BLaER1 (cell line): ENCODE measurements at regions not wholly inside any gene's neighbourhood (a gene's known extent, or its start where the extent isn't known, plus 50 kb on each side); places are given as distances from the start of the nearest gene placed in this dataset.

Experiments used
- H3K27ac ChIP-seq: shearing (Covaris generic); formaldehyde crosslinking; 2 replicates; pipeline ENCODE4 v1.8.1; 2022
- H3K27me3 ChIP-seq: shearing (Covaris generic); formaldehyde crosslinking; 2 replicates; pipeline ENCODE4 v1.8.1; 2022
- H3K36me3 ChIP-seq: shearing (Covaris generic); formaldehyde crosslinking; 2 replicates; pipeline ENCODE4 v1.8.1; 2022
- H3K4me1 ChIP-seq: shearing (Covaris generic); formaldehyde crosslinking; 2 replicates; pipeline ENCODE4 v1.8.1; 2022
- H3K4me2 ChIP-seq: shearing (Covaris generic); formaldehyde crosslinking; 2 replicates; pipeline ENCODE4 v1.8.1; 2022
- H3K4me3 ChIP-seq: shearing (Covaris generic); formaldehyde crosslinking; 2 replicates; pipeline ENCODE4 v1.8.1; 2022
- H3K9ac ChIP-seq: shearing (Covaris generic); formaldehyde crosslinking; 2 replicates; pipeline ENCODE4 v1.8.1; 2022
- H3K9me3 ChIP-seq: shearing (Covaris generic); formaldehyde crosslinking; 2 replicates; pipeline ENCODE4 v1.8.1; 2022
- H4K20me1 ChIP-seq: shearing (Covaris generic); formaldehyde crosslinking; 2 replicates; pipeline ENCODE4 v1.8.1; 2022
- Cebpa-rat ChIP-seq: shearing (Covaris generic); IDR thresholded peaks from 2 replicates; pipeline ENCODE4 v1.8.1; 2022

DNA sequence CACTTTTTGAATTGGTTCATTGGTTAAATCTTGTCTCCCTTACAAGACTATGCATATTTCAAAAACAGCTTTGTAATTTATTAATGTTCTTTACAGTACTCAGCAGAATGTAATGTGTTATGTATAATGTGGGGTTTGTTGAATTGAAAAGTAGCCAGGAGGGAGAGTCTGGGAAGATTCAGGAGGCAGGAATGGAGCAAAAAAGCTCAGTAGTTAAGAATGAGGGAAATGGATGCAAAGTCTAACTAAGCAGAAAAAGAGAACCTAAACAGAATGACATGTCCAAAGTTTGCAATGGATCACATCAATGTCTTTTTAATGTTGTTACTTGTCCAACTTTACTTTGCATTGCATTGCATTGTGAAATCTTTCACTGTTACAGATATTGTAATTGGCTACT, 86.5 kb upstream of the CARD18 start:
- no peak overlapping the region for H3K4me2 ChIP-seq
- no peaks in the 10 kb centered on the region for H3K36me3 ChIP-seq
- no peak overlapping the region for H3K9ac ChIP-seq
- no peak for TF ChIP-seq Cebpa-rat
- no peaks in the 10 kb centered on the region for H4K20me1 ChIP-seq
- H3K9me3 ChIP-seq, result no peaks in the 10 kb centered on the region
- H3K4me3 ChIP-seq, result no peak overlapping the region
- no peaks in the 10 kb centered on the region for H3K27me3 ChIP-seq
- H3K4me1 ChIP-seq, result no peaks in the 10 kb centered on the region
- H3K27ac ChIP-seq, result no peak overlapping the region

DNA sequence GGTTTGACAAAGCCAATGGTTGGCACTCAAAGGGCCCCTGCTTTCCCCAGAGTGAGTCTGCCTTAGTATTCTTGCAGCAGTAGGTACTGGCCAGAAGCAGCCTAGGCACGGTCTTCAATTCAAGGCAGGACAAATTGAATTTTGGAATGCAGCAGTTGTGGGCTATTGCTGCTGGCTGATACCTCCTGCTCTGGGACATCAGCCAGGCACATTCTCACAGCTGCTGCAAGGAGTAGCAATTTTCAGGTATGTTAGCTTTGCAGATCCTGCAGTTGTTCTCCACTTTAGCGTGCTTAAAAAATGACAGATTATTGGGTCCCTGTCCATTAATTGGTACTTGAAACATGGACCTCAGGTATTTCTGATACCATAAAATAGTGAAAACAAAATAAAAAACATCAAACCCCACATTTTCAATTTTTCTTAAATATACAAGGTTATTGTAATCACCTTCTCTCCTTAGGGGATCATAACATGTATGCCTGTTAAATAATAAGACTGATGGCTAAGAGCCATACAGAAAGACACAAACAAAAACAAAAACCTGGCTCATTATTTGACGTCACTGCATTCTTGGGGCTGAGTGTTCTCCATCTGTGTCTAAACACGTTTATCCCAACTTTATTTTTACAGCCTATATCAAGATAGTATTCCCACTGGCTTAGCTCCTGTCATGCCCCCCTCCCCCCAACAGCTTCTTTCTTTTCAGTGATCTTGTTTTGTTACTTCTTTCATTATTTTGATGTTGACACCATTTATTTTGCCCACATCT, 85.1 kb upstream of the CARD18 start:
- Histone ChIP-seq H3K9ac (no peak overlapping the region), H4K20me1 (no peaks in the 10 kb centered on the region), H3K4me3 (no peak overlapping the region), H3K4me2 (no peak overlapping the region), H3K9me3 (no peaks in the 10 kb centered on the region), H3K27ac (no peak overlapping the region), H3K4me1 (no peaks in the 10 kb centered on the region), H3K27me3 (no peaks in the 10 kb centered on the region), H3K36me3 (no peaks in the 10 kb centered on the region)
- TF ChIP-seq Cebpa-rat, result no peak

DNA sequence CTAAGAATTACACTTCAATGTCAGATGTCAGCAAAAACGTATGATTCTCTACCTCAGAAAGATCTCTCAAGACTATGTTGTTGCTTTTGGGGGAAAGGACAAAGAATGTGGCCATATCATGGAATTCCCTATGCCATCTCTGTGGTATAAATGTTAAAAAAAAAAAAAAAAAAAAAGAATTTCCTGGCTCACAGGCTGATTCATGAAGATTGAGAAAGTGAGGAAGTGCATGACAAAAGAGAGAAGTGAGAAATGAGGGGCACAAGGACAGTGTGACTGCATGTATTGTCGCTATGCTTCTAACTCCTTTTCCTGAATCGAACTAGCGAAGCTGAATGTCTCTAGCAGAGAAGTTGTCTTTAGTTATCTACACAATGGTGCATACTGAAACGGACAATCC, 80.6 kb upstream of the CARD18 start:
- H3K4me3 ChIP-seq, result no peak overlapping the region
- no peak overlapping the region for H3K27ac ChIP-seq
- no peak for TF ChIP-seq Cebpa-rat
- no peaks in the 10 kb centered on the region for H4K20me1 ChIP-seq
- no peak overlapping the region for H3K9ac ChIP-seq
- H3K36me3 ChIP-seq, result no peaks in the 10 kb centered on the region
- H3K4me1 ChIP-seq, result no peaks in the 10 kb centered on the region
- no peak overlapping the region for H3K4me2 ChIP-seq
- H3K9me3 ChIP-seq, result no peaks in the 10 kb centered on the region
- no peaks in the 10 kb centered on the region for H3K27me3 ChIP-seq

DNA sequence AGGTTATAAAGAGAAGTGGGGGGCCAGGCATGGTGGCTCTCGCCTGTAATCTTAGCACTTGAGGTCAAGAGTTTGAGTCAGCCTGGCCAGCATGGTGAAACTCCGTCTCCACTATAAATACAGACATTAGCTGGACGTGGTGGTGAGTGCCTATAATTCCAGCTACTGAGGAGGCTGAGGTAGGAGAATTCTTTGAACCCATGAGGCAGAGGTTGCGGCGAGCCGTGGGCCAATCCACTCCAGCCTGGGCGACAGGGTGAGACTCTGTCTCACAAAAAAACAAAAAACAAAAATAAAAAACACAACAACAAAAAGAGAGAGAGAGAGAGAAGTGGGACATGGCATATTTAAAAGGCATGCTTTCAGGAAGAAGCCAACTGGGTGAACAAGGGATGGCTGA, 80.1 kb upstream of the CARD18 start:
- no peak for TF ChIP-seq Cebpa-rat
- no peak overlapping the region for H3K9ac ChIP-seq

DNA sequence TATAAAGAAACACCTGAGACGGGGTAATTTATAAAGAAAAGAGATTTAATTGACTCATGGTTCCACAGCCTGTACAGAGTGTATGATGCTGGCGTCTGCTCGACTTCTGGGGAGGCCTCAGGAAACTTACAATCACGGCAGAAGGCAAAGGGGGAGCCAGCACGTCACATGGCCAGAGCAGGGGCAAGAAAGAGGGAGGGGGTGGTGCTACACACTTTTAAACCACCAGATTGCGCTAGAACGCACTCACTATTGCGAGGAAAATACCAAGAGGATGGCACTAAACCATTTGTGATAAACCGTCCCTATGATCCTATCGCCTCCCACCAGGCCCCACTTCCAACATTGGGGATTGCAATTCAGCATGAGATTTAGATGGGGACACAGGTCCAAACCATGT, 79.7 kb upstream of the CARD18 start:
- Histone ChIP-seq H3K27me3 (no peaks in the 10 kb centered on the region), H3K9me3 (no peaks in the 10 kb centered on the region)

More for the DNA sequence above, 80.1 kb upstream of the CARD18 start:
- H3K4me3 ChIP-seq, result no peak overlapping the region
- H3K9me3 ChIP-seq, result no peaks in the 10 kb centered on the region
- no peaks in the 10 kb centered on the region for H3K4me1 ChIP-seq
- H3K4me2 ChIP-seq, result no peak overlapping the region
- no peaks in the 10 kb centered on the region for H3K27me3 ChIP-seq
- H3K36me3 ChIP-seq, result no peaks in the 10 kb centered on the region
- H4K20me1 ChIP-seq, result no peaks in the 10 kb centered on the region
- H3K27ac ChIP-seq, result no peak overlapping the region

DNA sequence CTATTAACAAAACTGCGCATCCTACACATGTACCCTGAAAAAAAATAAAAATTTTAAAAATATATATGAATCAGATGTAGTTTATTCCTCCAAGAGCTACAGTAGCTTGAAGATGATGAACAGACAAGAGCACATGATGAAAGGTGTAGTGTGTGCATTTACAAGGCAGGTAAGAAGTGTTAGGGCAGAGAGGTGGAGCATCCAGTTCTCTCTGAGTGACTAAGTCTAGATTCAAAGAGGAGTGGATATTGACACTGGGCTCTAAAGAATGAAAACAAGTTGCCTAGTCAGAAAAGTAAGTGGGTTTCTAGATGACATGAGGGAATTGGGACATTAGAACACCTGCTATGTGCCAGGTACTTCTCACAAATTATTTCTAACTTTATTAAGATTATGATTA, 76.0 kb upstream of the CARD18 start:
- H3K27ac ChIP-seq, result no peak overlapping the region
- no peaks in the 10 kb centered on the region for H3K4me1 ChIP-seq
- no peaks in the 10 kb centered on the region for H4K20me1 ChIP-seq
- H3K27me3 ChIP-seq, result no peaks in the 10 kb centered on the region
- no peak for TF ChIP-seq Cebpa-rat
- H3K9me3 ChIP-seq, result no peaks in the 10 kb centered on the region
- H3K36me3 ChIP-seq, result no peaks in the 10 kb centered on the region
- no peak overlapping the region for H3K4me3 ChIP-seq
- H3K9ac ChIP-seq, result no peak overlapping the region
- no peak overlapping the region for H3K4me2 ChIP-seq

More for the DNA sequence above, 79.7 kb upstream of the CARD18 start:
- no peaks in the 10 kb centered on the region for H4K20me1 ChIP-seq
- no peaks in the 10 kb centered on the region for H3K36me3 ChIP-seq
- no peak overlapping the region for H3K9ac ChIP-seq
- H3K27ac ChIP-seq, result no peak overlapping the region
- no peak overlapping the region for H3K4me3 ChIP-seq
- no peak for TF ChIP-seq Cebpa-rat
- H3K4me1 ChIP-seq, result no peaks in the 10 kb centered on the region
- H3K4me2 ChIP-seq, result no peak overlapping the region

DNA sequence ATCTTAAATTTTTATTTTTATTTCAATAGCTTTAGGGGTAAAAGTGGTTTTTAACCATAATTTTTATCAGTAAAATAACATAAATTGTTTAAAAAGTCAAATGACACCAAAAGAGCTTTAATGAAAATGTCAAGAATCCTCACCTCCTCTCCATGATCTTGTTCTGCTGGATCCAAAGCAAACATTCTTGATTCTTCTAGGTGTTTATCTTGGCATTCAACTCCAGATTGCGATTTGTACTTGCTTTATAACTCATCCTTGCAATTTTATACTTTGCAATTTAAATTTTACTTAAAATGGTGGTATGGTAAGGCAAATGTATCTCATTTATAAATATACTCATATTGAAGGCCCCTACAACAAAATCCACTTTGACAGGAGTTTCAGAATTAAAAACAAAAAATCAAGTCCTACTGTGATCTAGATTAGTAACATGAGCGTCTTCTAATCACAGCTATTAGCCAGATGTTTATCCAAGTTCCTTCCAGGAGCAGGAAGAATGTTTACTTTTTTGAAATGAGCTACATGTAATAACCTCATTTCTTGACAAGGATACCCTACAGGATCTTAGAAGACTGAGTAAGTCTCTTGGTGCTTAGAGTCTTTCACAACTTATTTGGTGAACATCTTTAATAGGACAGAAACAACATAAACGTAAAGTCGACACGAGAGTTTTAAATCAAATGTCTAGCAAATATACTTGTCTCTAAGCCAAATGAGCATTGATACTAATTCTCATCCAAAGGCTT, 72.4 kb upstream of the CARD18 start:
- H4K20me1 ChIP-seq, result no peaks in the 10 kb centered on the region
- no peak overlapping the region for H3K27ac ChIP-seq
- H3K4me1 ChIP-seq, result no peaks in the 10 kb centered on the region
- H3K4me3 ChIP-seq, result no peak overlapping the region
- TF ChIP-seq Cebpa-rat, result no peak
- no peaks in the 10 kb centered on the region for H3K27me3 ChIP-seq
- no peak overlapping the region for H3K4me2 ChIP-seq
- no peaks in the 10 kb centered on the region for H3K9me3 ChIP-seq
- no peaks in the 10 kb centered on the region for H3K36me3 ChIP-seq
- H3K9ac ChIP-seq, result no peak overlapping the region

DNA sequence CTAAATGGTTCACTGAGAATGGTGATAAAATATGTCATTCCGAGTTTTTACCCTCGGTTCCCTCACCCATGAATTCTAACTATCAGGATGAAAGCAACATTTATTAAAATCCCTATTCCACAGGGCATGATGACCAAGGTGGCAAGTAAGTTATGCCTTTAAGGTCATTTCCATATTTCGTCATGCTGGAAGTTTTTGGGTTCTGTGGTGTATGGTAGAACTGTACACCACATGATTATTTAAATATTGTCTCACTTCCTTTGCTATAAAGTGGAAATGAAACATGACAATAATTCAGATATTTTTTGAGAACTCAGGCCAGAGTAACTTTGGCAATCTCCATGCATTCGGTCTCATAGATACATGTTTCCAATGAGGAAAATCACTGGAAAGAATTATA, 68.5 kb upstream of the CARD18 start:
- H3K9ac ChIP-seq, result no peak overlapping the region
- H3K27ac ChIP-seq, result no peak overlapping the region
- H3K36me3 ChIP-seq, result no peaks in the 10 kb centered on the region
- no peak overlapping the region for H3K4me2 ChIP-seq
- H3K27me3 ChIP-seq, result no peaks in the 10 kb centered on the region
- no peak for TF ChIP-seq Cebpa-rat
- no peaks in the 10 kb centered on the region for H3K4me1 ChIP-seq
- H3K9me3 ChIP-seq, result no peaks in the 10 kb centered on the region
- no peak overlapping the region for H3K4me3 ChIP-seq
- H4K20me1 ChIP-seq, result no peaks in the 10 kb centered on the region

DNA sequence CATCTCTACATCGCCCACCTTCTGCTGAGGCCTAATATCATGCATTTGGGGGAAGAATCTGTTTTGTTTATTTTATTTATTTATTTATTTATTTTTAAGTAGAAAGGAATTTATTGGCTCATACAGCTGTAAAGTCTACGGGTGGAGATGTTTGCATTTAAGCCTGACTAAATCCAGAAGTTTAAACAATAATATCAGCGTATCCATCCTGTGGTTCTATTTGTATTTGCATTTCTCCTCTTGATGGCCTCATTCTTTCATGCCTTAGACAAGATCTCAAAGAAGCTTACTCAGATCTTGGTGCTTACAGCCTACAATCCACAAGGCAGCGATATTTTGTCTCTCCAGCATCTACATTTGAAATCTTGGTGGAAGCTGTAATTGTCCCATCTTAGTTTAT, 67.1 kb upstream of the CARD18 start:
- H4K20me1 ChIP-seq, result no peaks in the 10 kb centered on the region
- no peaks in the 10 kb centered on the region for H3K4me1 ChIP-seq
- no peaks in the 10 kb centered on the region for H3K9me3 ChIP-seq
- H3K4me3 ChIP-seq, result no peak overlapping the region
- H3K36me3 ChIP-seq, result no peaks in the 10 kb centered on the region
- no peak overlapping the region for H3K9ac ChIP-seq
- H3K27ac ChIP-seq, result no peak overlapping the region
- H3K27me3 ChIP-seq, result no peaks in the 10 kb centered on the region
- no peak overlapping the region for H3K4me2 ChIP-seq
- no peak for TF ChIP-seq Cebpa-rat

DNA sequence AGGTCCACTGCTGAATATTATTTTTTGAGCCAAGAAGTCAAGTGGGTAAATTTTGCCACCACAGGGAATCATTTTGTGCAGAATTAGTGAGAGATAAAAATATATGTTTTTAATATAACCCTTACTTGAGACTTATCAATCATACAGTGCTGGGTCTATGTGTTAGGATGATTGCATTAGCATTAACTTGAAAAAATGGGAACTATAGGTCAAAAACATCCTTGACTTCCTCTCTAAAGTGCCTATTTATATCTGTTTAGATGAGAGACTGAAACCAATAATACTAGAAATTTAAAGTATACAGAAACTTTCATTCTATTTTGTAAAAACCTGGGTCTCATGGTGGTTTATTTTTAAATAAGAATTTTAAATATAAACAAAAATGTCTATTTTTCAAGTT, 65.1 kb upstream of the CARD18 start:
- no peak overlapping the region for H3K4me2 ChIP-seq
- no peaks in the 10 kb centered on the region for H3K27me3 ChIP-seq
- H4K20me1 ChIP-seq, result no peaks in the 10 kb centered on the region
- no peaks in the 10 kb centered on the region for H3K4me1 ChIP-seq
- H3K36me3 ChIP-seq, result no peaks in the 10 kb centered on the region
- H3K9me3 ChIP-seq, result no peaks in the 10 kb centered on the region
- TF ChIP-seq Cebpa-rat, result no peak
- H3K4me3 ChIP-seq, result no peak overlapping the region
- H3K9ac ChIP-seq, result no peak overlapping the region
- no peak overlapping the region for H3K27ac ChIP-seq
